ENCODE measurements at regions not wholly inside any gene's neighbourhood (a gene's known extent, or its start where the extent isn't known, plus 50 kb on each side); places are given as distances from the start of the nearest gene placed in this dataset.
"Not testable (repeated sequence)": the region's sequence is repeated elsewhere in the genome, so short reads cannot be mapped to it uniquely, and the experiment has no call there.

DNA sequence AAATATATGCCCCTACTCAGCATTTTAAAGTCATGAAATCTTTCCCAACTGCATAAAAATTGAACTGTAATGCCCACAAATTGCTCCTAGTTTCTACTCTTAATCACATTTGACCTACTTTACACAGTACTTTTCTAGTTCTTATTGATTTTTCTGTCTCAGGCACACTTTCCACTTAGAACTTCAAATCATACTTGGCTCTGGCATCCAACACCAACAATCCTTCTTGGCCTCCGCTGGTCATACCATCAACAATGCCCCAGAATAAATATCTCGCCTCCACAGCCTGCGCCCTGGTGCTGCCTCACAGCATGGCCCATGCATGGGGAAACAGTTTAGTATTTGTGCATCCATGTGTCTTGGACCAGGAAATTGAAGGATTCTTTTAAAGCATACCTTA, 107.5 kb upstream of the SYT10 start:
- no peak for ATAC-seq
- no peak for TF ChIP-seq OSR1 (CRISPR knock-in tag; IDR thresholded peaks at IDR 0.05)
- TF ChIP-seq ZNF8 (CRISPR knock-in tag; IDR thresholded peaks at IDR 0.05), result no peak
- TF ChIP-seq ARNTL (CRISPR knock-in tag; IDR thresholded peaks at IDR 0.05; ENCODE audit: borderline replicate concordance, low read depth), result no peak
- TF ChIP-seq RARB (CRISPR knock-in tag; IDR thresholded peaks at IDR 0.05), result no peak

DNA sequence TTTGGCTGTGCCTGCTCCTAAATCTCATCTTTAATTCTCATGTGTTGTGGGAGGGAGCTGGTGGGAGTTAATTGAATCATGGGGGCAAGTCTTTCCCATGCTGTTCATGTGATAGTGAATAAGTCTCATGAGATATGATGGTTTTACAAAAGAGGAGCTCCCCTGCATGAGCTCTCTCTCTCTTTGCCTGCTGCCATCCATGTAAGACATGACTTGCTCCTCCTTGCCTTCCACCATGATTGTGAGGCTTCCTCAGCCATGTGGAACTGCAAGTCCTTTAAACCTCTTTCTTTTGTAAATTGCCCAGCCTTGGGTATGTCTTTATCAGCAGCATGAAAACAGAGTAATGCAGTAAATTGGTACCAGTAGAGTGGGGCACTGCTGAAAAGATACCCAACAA, 110.6 kb upstream of the SYT10 start:
- ATAC-seq, result not testable (repeated sequence)

DNA sequence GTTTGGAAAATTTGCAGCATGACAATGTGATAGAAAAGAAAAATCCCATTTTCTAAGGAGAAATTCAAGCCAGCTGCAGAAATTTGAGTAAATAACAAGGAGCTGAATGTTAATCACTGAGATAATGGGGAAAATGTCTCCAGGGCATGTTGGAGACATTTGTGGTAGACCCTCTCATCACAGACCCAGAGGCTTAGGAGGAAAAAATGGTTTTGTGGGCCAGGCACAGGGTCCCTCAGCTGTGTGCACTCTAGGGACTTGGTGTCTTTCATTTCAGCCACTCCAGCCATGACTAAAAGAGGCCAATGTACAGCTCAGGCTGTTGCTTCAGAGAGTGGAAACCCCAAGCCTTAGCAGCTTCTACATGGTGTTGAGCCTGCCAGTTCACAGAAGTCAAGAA, 111.4 kb upstream of the SYT10 start:
- ATAC-seq, result no peak
- TF ChIP-seq POU6F1 (CRISPR knock-in tag; IDR thresholded peaks at IDR 0.05; ENCODE audit: borderline replicate concordance, low read depth), result no peak
- TF ChIP-seq TOX (CRISPR knock-in tag; IDR thresholded peaks at IDR 0.05; ENCODE audit: borderline replicate concordance), result no peak
- no peak for TF ChIP-seq ZNF8 (CRISPR knock-in tag; IDR thresholded peaks at IDR 0.05)
- no peak for TF ChIP-seq OSR1 (CRISPR knock-in tag; IDR thresholded peaks at IDR 0.05)
- no peak for TF ChIP-seq PPARA (CRISPR knock-in tag; IDR thresholded peaks at IDR 0.05; ENCODE audit: borderline replicate concordance)
- no peak for TF ChIP-seq ZFP3 (CRISPR knock-in tag; IDR thresholded peaks at IDR 0.05)
- TF ChIP-seq CSRNP3 (CRISPR knock-in tag; IDR thresholded peaks at IDR 0.05), result no peak
- TF ChIP-seq ZFP30 (CRISPR knock-in tag; IDR thresholded peaks at IDR 0.05), result no peak
- TF ChIP-seq, protein P1, sequence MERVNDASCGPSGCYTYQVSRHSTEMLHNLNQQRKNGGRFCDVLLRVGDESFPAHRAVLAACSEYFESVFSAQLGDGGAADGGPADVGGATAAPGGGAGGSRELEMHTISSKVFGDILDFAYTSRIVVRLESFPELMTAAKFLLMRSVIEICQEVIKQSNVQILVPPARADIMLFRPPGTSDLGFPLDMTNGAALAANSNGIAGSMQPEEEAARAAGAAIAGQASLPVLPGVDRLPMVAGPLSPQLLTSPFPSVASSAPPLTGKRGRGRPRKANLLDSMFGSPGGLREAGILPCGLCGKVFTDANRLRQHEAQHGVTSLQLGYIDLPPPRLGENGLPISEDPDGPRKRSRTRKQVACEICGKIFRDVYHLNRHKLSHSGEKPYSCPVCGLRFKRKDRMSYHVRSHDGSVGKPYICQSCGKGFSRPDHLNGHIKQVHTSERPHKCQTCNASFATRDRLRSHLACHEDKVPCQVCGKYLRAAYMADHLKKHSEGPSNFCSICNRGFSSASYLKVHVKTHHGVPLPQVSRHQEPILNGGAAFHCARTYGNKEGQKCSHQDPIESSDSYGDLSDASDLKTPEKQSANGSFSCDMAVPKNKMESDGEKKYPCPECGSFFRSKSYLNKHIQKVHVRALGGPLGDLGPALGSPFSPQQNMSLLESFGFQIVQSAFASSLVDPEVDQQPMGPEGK (CRISPR knock-in tag; IDR thresholded peaks at IDR 0.05; ENCODE audit: borderline replicate concordance), result no peak
- TF ChIP-seq SNAI2 (CRISPR knock-in tag; IDR thresholded peaks at IDR 0.05), result no peak
- TF ChIP-seq ARNTL (CRISPR knock-in tag; IDR thresholded peaks at IDR 0.05; ENCODE audit: borderline replicate concordance, low read depth), result no peak
- TF ChIP-seq TCF4 (CRISPR knock-in tag; IDR thresholded peaks at IDR 0.05; ENCODE audit: borderline replicate concordance), result no peak
- TF ChIP-seq BACH2 (CRISPR knock-in tag; IDR thresholded peaks at IDR 0.05; ENCODE audit: borderline replicate concordance), result no peak
- TF ChIP-seq CREB5 (CRISPR knock-in tag; IDR thresholded peaks at IDR 0.05; ENCODE audit: low read depth), result no peak
- no peak for TF ChIP-seq ZNF70 (CRISPR knock-in tag; IDR thresholded peaks at IDR 0.05)
- TF ChIP-seq, protein P2, sequence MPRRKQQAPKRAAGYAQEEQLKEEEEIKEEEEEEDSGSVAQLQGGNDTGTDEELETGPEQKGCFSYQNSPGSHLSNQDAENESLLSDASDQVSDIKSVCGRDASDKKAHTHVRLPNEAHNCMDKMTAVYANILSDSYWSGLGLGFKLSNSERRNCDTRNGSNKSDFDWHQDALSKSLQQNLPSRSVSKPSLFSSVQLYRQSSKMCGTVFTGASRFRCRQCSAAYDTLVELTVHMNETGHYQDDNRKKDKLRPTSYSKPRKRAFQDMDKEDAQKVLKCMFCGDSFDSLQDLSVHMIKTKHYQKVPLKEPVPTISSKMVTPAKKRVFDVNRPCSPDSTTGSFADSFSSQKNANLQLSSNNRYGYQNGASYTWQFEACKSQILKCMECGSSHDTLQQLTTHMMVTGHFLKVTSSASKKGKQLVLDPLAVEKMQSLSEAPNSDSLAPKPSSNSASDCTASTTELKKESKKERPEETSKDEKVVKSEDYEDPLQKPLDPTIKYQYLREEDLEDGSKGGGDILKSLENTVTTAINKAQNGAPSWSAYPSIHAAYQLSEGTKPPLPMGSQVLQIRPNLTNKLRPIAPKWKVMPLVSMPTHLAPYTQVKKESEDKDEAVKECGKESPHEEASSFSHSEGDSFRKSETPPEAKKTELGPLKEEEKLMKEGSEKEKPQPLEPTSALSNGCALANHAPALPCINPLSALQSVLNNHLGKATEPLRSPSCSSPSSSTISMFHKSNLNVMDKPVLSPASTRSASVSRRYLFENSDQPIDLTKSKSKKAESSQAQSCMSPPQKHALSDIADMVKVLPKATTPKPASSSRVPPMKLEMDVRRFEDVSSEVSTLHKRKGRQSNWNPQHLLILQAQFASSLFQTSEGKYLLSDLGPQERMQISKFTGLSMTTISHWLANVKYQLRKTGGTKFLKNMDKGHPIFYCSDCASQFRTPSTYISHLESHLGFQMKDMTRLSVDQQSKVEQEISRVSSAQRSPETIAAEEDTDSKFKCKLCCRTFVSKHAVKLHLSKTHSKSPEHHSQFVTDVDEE (CRISPR knock-in tag; IDR thresholded peaks at IDR 0.05), result no peak

GRCh38 chr12:33555128-33555527, 115.5 kb upstream of the SYT10 start:
- no peak for ATAC-seq
- TF ChIP-seq, protein P1 (CRISPR knock-in tag; IDR thresholded peaks at IDR 0.05; ENCODE audit: borderline replicate concordance), result no peak
- no peak for TF ChIP-seq POU6F1 (CRISPR knock-in tag; IDR thresholded peaks at IDR 0.05; ENCODE audit: borderline replicate concordance, low read depth)
- TF ChIP-seq TCF4 (CRISPR knock-in tag; IDR thresholded peaks at IDR 0.05; ENCODE audit: borderline replicate concordance), result no peak
- no peak for TF ChIP-seq OSR1 (CRISPR knock-in tag; IDR thresholded peaks at IDR 0.05)
- no peak for TF ChIP-seq ZFP3 (CRISPR knock-in tag; IDR thresholded peaks at IDR 0.05)
- no peak for TF ChIP-seq CREB5 (CRISPR knock-in tag; IDR thresholded peaks at IDR 0.05; ENCODE audit: low read depth)
- no peak for TF ChIP-seq GLIS3 (CRISPR knock-in tag; IDR thresholded peaks at IDR 0.05)
- TF ChIP-seq ZNF565 (CRISPR knock-in tag; conservative IDR thresholded peaks at IDR 0.05; ENCODE audit: low read depth), result no peak
